HG03565 (cell line): ENCODE measurements at regions not wholly inside any gene's neighbourhood (a gene's known extent, or its start where the extent isn't known, plus 50 kb on each side); places are given as distances from the start of the nearest gene placed in this dataset.
"Not testable (repeated sequence)": the region's sequence is repeated elsewhere in the genome, so short reads cannot be mapped to it uniquely, and the experiment has no call there.

Source experiments
- ATAC-seq: cut with Tn5 transposase; IDR thresholded peaks from one replicate; pipeline ENCODE4 v1.9.1; 2021; ENCODE audit warnings: mild to moderate bottlenecking, moderate library complexity; ENCODE audit not compliant: unreplicated experiment

DNA sequence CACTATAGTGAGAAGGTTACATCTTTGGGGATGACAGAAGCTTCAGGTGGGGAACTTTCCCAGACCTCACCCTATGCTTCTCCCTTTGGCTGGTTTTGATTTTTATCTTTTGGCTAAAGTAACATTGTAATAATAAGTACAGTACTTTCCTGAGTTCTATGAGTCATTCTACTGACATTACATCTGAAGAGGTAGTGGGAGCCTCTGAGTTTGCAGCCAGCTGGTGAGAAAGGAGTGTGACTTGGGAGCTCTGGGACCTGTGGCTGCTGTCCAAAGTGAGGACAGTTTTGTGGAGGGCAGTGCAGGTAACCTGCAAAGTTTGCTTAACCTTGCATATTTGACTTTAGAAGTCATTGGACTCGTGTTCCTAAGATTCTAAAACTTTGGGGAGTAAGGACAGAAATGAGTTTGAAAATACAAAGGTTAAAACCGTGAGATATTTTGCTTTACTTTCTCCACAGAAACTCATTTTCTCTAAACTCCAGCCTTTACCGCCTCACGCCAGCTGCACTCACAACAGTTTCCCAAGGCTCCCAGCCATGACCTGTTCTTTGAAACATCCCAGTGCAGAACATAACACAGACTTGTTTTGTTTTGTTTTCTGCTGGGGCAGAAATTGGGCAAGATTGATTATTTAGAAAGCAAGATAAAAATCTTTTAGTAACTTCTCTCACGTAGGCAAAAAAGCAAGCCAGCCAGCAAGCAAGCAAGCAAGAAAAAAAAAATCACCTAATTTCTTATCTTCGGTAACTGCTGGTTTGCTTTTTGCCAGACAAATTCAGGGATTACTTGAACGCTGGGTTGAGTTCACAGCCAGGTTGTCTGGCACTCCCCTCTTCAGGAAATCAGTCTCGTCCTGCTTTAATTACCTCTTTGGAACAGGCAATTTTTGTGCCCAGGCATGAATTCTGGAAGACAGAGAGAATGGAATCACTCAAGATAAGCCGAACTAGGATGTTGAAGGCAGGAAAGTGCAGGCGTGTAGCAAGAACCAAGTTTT is 478.3 kb upstream of the ISX start:
- ATAC-seq: no peak

DNA sequence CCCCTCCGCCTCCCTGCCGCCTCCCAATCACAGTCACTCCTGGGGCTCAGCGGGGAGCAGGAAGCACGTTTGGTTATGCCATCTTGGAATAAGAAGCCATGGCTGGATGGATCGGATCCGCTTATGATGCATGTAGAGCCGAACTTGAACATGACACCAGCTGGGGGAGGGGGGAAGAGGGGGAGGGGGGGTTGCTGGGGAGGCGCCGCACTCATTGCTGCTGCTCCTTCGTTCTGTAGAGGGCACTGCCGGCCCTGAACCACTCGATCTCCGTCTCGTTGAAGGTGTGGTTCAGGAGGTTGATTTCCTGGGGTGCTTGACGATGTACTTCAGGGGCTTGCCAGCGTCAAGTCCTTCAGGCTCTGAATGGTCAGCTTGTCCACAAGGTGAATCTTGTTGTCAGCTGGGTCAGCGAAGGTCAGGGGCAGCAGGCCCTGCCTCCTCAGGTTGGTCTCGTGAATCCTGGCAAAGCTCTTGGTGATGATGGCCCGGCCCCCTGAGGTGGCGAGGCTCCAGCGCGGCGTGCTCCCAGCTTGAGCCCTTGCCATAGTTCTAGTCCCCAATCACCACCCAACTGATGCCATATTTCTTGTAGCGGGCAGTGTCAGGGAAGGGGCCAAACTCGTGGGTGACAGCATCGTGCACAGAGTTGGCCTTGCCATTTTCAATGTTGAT is 476.9 kb upstream of the ISX start:
- no peak for ATAC-seq

DNA sequence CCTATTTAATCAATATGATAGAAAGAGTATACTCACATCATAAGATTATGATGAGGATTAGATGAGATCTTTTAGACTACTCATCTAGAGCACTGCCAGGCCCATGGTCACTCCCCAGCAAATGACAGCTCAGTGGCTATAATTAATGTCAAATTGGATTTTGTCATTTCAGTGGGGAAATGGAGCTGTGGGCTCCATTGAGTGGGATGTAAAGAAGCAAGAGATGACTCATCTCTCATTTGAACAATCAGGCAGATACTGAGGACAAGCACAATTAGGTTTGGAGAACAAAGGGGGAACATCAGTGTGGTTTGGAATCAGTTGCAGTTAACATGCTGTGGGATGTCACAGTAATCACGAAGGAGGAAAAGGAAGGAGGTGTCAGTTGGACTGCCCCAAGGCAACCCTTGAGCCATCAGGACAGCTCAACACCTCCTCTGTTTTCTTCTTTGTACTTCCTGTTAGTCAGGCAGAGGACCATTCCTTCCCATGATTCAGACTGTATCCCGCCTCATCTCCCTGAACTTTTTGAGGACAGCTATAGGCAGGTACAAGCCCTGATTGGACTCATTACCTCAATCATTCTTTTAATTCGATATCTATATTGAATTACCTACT is 473.7 kb upstream of the ISX start:
- no peak for ATAC-seq

DNA sequence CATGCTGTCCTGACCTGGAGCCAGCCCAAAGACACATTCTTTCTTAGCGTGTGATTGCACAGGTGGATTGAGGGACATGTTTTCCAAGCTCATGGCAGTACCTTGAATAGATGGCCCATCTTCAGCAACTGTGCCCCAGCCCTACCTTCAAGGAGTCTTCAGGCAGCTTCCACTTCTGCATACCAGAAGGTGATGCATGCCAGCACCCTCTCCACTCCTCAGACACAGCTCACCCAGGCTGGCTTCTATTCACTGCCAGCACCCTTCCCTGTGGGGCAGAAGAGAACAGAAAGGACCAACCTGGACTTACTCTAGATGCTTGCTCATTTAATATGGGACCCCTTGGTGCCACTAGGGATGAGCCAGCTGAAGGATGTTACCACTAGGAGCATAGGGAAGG is 466.4 kb upstream of the ISX start:
- ATAC-seq: no peak

DNA sequence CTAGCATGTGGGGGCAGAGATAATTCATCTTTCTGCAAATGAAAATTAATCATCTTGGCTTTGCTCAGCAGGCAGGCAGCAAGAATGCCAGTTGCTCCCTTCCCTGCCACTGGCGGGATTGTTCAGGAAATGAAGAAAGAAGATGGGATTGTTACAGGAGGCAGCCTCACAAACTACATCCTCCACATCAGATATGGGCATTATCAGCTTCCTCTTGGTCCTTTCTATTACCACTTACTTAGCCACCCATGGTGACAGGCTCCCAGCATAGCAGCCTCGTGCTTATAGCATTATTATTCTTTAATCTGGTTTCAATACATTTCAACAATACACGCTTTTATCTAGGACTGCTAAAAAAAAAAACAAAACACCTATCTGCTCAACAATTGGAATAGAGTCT is 461.6 kb upstream of the ISX start:
- no peak for ATAC-seq

DNA sequence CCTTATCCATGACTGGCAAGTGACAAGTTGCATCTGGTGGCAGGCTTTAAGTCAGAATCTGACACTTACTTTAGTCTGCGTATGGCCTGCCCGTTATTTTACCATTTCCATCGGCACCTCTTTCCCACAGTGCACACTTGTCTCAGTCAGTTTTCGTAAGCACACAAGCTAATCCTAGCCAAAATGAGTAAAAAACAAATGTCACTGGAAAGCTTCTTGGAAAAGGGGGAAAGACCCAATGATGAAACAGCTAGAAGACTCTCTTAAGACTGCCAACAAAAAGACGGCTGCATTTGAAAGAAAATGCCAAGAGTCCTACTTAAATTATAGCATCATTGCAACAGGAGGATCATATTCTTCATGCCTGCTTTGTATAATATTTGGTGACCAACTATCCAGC is 457.9 kb upstream of the ISX start:
- ATAC-seq: no peak

DNA sequence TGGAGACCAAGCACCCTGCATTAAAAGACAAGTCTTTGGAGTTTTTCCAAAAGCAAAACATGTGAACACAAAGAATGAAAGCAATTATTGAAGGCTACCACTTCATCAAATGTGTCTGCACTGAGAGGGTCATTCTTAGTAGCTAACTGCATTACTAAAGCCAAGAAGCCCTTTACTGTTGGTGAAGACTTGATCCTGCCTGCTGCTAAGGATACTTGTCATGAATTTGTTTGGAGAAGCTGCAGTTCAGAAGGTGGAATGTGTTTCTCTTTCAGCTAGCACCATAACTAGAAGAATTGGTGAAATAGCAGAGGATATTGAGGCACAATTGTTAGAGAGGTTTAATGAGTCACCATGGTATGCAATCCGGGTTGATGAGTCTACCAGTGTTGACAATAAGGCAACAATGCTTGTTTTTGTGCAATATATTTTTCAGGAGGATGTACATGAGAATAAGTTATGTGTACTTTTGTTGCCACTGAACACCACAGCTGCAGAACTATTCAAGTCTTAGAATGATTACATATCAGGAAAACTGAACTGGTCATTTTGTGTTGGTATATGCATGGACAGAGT is 457.3 kb upstream of the ISX start:
- ATAC-seq: no peak

DNA sequence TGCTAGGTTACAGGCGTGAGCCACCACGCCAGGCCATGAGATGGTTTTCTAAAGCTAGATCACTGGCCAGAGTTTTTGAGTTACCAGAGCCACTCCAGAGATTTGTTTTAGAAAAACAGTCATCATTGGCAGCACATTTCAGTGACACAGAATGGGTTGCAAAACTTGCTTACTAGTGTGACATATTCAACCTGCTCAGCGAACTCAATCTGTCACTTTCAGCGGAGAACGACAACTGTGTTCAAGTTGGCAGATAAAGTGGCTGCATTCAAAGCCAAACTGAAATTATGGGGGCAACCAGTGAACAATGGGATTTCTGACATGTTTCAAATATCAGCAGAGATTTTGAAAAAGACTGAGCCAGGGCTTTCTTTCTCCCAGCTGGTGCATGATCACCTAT is 456.3 kb upstream of the ISX start:
- ATAC-seq: no peak

DNA sequence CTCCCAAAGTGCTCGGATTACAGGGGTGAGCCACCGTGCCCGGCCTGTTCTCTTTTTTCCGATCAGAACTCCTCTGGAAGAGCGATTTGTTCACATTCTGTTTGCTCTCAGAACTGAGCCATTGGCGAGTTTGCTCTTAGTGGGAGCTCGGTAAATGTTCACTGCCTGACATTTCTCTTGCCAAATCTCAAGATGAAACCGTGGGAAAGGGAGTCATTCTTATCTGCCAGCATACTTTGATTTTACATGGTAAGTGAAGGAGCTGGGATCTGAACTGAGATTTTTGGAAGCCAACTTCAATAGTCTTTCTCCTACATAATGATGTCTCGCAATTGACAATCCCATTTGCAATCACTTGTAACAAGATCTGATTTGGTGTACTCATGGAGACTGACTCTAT is 445.8 kb upstream of the ISX start:
- ATAC-seq: no peak

DNA sequence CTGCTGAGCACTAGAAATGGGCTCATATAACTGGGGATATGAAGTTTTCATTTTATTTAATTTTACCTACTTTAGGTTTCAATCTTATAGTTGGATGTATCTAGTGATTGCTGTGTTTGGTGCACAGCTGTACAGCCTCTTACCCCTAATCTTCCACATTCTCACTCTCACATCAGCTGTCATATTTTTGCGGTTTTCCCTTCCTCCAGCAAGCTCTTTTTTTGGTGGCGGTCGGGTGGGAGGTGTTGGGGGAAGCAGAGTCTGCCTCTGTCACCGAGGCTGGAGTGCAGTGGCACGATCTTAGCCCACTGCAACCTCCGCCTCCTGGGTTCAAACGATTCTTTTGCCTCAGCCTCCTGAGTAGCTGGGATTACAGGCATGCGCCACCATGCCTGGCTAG is 445.1 kb upstream of the ISX start:
- no peak for ATAC-seq

DNA sequence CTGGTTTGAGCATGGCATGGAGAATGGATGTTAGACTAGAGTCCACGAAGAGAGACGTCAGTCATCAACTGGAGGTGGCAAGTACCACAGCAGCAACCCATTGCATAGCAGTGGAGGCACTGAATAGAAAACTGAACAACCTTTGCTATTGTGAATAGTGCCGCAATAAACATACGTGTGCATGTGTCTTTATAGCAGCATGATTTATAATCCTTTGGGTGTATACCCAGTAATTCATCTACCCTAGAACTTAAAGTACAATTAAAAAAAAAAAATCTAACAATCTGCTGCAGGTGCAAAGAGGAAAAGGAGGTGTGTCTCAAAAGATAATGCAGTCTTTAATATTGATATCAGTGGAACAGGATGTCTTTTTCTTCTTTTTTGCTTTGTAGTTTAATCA is 443.4 kb upstream of the ISX start:
- ATAC-seq: no peak

DNA sequence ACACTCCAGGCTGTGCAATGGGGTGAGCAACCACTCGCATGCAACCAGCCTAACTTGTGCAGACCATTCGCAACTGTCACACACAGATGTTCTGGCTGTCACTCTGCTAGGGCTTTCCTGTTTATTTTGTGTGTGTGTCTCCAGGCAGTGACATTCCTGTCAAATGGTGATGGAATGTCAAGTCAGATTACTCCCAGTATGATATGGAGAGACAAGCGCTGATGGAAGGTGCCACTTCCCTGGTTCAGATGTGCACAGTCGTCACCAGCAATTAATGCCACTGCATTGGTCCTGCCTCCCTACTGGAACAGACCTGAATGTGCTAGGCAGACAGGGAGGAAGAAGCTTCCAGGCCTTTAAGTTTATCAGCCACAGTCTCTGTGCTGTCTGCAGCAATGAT is 442.4 kb upstream of the ISX start:
- ATAC-seq: no peak

DNA sequence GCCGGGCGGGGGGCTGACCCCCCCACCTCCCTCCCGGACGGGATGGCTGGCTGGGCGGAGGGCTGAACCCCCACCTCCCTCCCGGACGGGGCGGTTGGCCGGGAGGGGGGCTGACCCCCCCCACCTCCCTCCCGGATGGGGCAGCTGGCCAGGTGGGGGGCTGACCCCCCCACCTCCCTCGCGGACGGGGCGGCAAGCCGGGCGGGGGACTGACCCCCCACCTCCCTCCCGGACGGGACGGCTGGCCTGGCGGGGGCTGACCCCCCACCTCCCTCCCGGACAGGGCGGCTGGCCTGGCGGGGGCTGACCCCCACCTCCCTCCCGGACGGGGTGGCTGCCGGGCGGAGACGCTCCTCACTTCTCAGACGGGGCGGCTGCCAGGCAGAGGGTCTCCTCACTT is 440.1 kb upstream of the ISX start:
- not testable (repeated sequence) for ATAC-seq

DNA sequence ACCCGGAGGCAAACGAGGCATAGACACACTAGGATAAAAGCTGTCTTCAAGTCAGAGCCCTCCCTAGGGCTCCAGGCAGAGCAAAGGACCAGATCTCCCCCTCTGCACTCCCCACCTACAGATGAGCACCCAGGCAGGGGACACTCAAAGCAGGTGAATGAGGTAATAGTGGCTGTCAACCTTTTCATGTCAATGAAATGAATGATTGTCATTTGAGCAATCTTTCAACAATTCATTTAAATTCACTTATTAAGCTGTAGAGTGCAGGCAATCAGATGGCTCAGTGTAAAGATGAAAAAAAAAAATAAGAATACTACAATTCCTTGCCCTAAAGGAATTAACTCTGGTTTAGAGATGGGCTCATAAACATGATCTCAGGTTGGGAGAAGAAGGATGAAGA is 427.8 kb upstream of the ISX start:
- ATAC-seq: no peak

DNA sequence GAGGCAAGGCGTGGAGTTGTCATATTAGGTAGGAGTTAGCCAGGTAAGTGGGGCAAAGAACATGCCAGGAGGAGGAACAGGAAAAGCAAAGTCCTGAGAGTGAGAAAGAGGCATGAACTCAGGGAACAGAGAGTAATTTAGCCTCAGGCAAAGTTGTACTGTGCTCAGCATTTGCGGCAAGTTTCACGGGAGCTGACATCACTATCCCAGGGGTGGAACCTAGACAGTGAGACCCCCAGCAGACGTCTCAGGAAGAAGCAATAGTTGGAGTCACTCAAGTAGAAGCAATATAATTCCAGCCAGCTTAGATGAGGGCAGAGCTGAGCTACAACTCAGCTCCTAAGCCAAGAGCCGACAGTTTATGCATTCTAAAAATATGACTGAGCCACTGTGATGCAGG is 426.0 kb upstream of the ISX start:
- no peak for ATAC-seq

DNA sequence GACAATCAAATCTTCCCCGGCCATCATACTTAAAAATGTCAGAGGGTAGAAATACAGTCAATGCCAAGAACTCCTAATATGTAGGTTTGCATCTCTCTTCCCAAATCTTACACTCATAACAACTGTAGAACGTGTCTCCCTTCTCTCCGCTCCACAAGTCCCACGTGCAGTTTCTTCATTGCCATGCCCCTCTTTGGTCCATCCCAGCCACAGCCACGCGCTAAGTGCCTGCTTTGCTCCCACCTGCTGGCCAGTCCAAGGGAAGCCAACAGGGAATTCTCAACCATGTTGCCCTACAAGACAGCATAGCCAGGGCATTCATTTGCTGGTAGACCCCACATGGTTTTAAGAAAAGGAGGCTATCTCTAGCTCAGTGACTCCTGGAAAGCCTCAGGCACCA is 420.6 kb upstream of the ISX start:
- no peak for ATAC-seq

DNA sequence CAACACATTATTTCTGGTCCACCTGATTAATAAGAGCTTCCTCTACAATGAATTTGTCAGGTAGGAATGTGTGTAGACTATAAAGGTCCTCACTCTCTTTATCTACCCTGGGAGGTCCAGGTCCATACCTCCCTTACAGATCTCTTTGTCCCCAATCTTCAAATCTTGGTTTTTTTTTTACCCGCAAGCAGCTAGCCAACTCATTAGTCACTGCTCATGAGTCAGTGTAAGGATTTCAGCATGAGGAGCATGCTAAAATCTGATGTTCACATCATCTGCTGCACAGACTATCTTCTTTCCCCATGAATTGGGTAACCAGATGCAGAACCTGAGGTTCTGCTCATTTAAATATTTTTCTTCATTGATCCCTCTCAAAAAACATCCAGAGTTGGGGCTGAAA is 397.0 kb upstream of the ISX start:
- ATAC-seq: no peak

DNA sequence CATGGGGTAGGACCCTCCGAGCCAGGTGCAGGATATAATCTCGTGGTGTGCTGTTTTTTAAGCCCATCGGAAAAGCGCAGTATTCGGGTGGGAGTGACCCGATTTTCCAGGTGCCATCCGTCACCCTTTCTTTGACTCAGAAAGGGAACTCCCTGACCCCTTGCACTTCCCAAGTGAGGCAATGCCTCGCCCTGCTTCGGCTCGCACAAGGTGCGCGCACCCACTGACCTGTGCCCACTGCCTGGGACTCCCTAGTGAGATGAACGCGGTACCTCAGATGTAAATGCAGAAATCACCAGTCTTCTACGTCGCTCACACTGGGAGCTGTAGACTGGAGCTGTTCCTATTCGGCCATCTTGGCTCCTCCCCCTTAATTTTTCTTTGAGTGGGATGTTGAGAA is 382.9 kb upstream of the ISX start:
- ATAC-seq: not testable (repeated sequence)

DNA sequence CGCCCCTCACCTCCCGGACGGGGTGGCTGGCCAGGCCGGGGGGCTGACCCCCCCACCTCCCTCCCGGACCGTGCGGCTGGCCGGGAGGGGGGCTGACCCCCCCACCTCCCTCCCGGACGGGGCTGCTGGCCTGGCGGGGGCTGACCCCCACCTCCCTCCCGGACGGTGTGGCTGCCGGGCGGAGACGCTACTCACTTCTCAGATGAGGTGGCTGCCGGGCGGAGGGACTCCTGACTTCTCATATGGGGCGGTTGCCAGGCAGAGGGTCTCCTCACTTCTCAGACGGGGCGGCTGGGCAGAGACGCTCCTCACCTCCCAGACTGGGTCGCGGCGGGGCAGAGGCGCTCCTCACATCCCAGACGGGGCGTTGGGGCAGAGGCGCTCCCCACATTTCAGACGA is 381.7 kb upstream of the ISX start:
- not testable (repeated sequence) for ATAC-seq

DNA sequence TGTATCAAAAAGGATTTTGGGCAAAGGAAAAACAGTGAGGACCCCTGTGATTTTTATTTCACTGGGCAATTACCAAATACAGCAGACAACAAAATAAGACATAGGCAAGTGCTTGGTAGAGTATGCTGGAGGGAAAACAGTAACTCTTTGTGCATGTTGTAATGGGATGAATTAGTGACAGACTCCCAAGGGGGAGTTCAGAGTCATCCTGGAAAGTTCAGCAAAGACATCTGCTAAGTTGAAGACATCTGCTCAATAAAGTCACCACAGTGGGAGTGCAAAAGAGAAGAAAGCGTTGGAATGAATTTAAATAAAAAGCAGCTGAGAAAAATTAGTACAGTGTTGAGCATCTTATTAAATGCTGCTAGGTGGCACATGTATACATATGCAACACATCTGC is 378.8 kb upstream of the ISX start:
- ATAC-seq: no peak

DNA sequence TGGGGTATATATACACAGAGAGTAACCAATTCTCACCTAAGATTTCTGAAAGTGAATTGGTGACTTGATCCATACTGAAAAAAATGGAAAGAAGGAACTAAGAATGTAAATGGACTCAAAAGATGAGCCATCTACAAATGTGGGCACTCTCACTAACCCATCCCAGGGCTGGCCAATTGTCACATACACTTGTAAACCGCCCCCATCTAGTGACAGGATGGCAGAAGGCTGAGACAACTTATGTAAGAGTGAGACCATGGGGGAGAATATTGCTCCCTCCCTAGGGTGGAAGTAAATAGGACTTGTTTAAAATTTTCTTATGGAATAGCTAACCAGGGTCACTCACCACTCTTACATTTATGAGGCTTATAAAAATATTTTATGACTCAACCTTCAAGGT is 377.1 kb upstream of the ISX start:
- no peak for ATAC-seq

DNA sequence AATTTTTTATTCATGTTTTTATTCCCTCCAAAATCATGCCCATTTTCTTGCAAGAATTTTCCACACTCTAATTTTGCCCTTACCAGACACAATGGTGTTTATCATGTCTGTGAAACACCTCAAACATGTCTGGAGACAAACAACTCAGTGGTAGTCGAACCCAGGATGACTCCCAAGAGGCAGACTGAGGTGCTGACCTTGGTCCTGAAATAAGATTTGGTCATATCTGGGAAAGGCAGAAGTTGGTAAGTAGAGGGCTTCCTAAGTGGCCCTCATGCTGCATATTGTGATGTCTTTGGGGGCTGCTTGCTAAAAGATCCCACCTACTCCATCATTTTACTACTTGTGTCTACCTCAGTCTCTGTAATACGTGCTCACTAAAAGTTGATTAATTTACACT is 369.4 kb upstream of the ISX start:
- ATAC-seq: no peak
